ENCODE measurements at regions not wholly inside any gene's neighbourhood (a gene's known extent, or its start where the extent isn't known, plus 50 kb on each side); places are given as distances from the start of the nearest gene placed in this dataset.

- DNase-seq (ENCODE audit: low read depth) = no peak
Measured at GRCh38 chr6:113600551-113601339, 256.4 kb upstream of the MARCKS start.

- no peak for DNase-seq (ENCODE audit: low read depth)
Measured at GRCh38 chr6:113607821-113608545, 249.2 kb upstream of the MARCKS start.

- no peak for DNase-seq (ENCODE audit: low read depth)
Measured at GRCh38 chr6:113610377-113610988, 246.7 kb upstream of the MARCKS start.

- no peak for DNase-seq (ENCODE audit: low read depth)
Measured at GRCh38 chr6:113616701-113617274, 240.4 kb upstream of the MARCKS start.

- peak; percentile 68 for DNase-seq (ENCODE audit: low read depth)
Measured at GRCh38 chr6:113619077-113619476, 238.1 kb upstream of the MARCKS start.

GRCh38 chr6:113620386-113620785, 236.8 kb upstream of the MARCKS start:
- DNase-seq (ENCODE audit: low read depth) = no peak

- DNase-seq (ENCODE audit: low read depth) = no peak
Measured at GRCh38 chr6:113622254-113622653, 234.9 kb upstream of the MARCKS start.

- DNase-seq (ENCODE audit: low read depth) = no peak
Measured at GRCh38 chr6:113623129-113623528, 234.0 kb upstream of the MARCKS start.

- DNase-seq (ENCODE audit: low read depth) = no peak
Measured at GRCh38 chr6:113625850-113626249, 231.3 kb upstream of the MARCKS start.

- no peak for DNase-seq (ENCODE audit: low read depth)
Measured at GRCh38 chr6:113626475-113626874, 230.7 kb upstream of the MARCKS start.

- DNase-seq (ENCODE audit: low read depth) = no peak
Measured at GRCh38 chr6:113627480-113627879, 229.7 kb upstream of the MARCKS start.

- no peak for DNase-seq (ENCODE audit: low read depth)
Measured at GRCh38 chr6:113629256-113629655, 227.9 kb upstream of the MARCKS start.

GRCh38 chr6:113629975-113630737, 227.0 kb upstream of the MARCKS start:
- peak; percentile 79 for DNase-seq (ENCODE audit: low read depth)

- peak; percentile 82 for DNase-seq (ENCODE audit: low read depth)
Measured at GRCh38 chr6:113630738-113631535, 226.2 kb upstream of the MARCKS start.

- no peak for DNase-seq (ENCODE audit: low read depth)
Measured at GRCh38 chr6:113631666-113632065, 225.5 kb upstream of the MARCKS start.

- DNase-seq (ENCODE audit: low read depth) = peak; percentile 95
Measured at GRCh38 chr6:113632220-113632864, 224.8 kb upstream of the MARCKS start.

GRCh38 chr6:113633638-113634037, 223.5 kb upstream of the MARCKS start:
- no peak for DNase-seq (ENCODE audit: low read depth)

GRCh38 chr6:113634352-113635163, 222.6 kb upstream of the MARCKS start:
- peak; percentile 60 for DNase-seq (ENCODE audit: low read depth)

GRCh38 chr6:113635222-113635986, 221.7 kb upstream of the MARCKS start:
- no peak for DNase-seq (ENCODE audit: low read depth)
